ENCODE measurements at regions not wholly inside any gene's neighbourhood (a gene's known extent, or its start where the extent isn't known, plus 50 kb on each side); places are given as distances from the start of the nearest gene placed in this dataset.

DNA sequence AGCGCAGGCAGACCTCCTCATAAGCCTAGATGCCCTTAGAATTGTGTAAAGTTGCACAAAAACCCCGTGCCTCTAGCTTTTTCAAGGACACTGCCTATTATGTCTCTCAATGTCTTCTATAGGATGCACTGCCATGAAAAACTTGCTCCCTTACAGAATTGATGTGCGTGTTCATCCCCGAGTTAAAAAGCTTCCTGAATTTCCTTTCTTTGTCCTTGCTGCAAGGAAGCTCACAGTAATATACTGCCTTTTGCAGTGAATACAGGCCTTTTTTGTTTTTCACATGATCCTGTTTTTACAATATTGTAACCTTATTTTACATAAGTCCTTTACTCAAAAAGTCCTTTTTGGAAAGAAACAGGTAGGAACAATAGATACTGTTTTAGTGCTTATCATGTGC lies 193.0 kb downstream of the TTLL7 start:
- H3K9me3 Mint-ChIP-seq (ENCODE audit: unreplicated experiment), result no peaks in the 10 kb centered on the region

GRCh38 chr1:83802460-83803152 lies 196.3 kb downstream of the TTLL7 start:
- TF ChIP-seq, protein P1, sequence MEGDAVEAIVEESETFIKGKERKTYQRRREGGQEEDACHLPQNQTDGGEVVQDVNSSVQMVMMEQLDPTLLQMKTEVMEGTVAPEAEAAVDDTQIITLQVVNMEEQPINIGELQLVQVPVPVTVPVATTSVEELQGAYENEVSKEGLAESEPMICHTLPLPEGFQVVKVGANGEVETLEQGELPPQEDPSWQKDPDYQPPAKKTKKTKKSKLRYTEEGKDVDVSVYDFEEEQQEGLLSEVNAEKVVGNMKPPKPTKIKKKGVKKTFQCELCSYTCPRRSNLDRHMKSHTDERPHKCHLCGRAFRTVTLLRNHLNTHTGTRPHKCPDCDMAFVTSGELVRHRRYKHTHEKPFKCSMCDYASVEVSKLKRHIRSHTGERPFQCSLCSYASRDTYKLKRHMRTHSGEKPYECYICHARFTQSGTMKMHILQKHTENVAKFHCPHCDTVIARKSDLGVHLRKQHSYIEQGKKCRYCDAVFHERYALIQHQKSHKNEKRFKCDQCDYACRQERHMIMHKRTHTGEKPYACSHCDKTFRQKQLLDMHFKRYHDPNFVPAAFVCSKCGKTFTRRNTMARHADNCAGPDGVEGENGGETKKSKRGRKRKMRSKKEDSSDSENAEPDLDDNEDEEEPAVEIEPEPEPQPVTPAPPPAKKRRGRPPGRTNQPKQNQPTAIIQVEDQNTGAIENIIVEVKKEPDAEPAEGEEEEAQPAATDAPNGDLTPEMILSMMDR (IDR thresholded peaks at IDR 0.05), result no peak
- no peaks in the 10 kb centered on the region for H3K9me3 Mint-ChIP-seq (ENCODE audit: unreplicated experiment)
- H3K27ac Mint-ChIP-seq (ENCODE audit: unreplicated experiment), result no peak overlapping the region
- H3K27me3 Mint-ChIP-seq (ENCODE audit: unreplicated experiment), result peaks cover 6% of the 10 kb centered on the region
- H3K4me1 Mint-ChIP-seq (ENCODE audit: unreplicated experiment), result no peaks in the 10 kb centered on the region
- no peak overlapping the region for H3K4me3 Mint-ChIP-seq (ENCODE audit: unreplicated experiment)
- no peak for DNase-seq (ENCODE audit: extremely low spot score, unreplicated experiment)
- H3K36me3 Mint-ChIP-seq (ENCODE audit: unreplicated experiment), result no peaks in the 10 kb centered on the region

More for the DNA sequence above, 193.0 kb downstream of the TTLL7 start:
- TF ChIP-seq, protein P1 (IDR thresholded peaks at IDR 0.05), result no peak
- Mint-ChIP-seq H3K4me3 (ENCODE audit: unreplicated experiment) (no peak overlapping the region), H3K4me1 (ENCODE audit: unreplicated experiment) (no peaks in the 10 kb centered on the region), H3K27ac (ENCODE audit: unreplicated experiment) (no peak overlapping the region), H3K36me3 (ENCODE audit: unreplicated experiment) (no peaks in the 10 kb centered on the region), H3K27me3 (ENCODE audit: unreplicated experiment) (peaks cover 6% of the 10 kb centered on the region)
- DNase-seq (ENCODE audit: extremely low spot score, unreplicated experiment), result no peak

- H3K4me1 Mint-ChIP-seq (ENCODE audit: unreplicated experiment), result no peaks in the 10 kb centered on the region
- no peaks in the 10 kb centered on the region for H3K9me3 Mint-ChIP-seq (ENCODE audit: unreplicated experiment)
- no peak overlapping the region for H3K27ac Mint-ChIP-seq (ENCODE audit: unreplicated experiment)
- H3K4me3 Mint-ChIP-seq (ENCODE audit: unreplicated experiment), result no peak overlapping the region
- no peak for DNase-seq (ENCODE audit: extremely low spot score, unreplicated experiment)
- TF ChIP-seq, protein P1 (IDR thresholded peaks at IDR 0.05), result no peak
- H3K36me3 Mint-ChIP-seq (ENCODE audit: unreplicated experiment), result no peaks in the 10 kb centered on the region
- peaks cover 6% of the 10 kb centered on the region for H3K27me3 Mint-ChIP-seq (ENCODE audit: unreplicated experiment)
Observed at GRCh38 chr1:83802023-83802422, 196.9 kb downstream of the TTLL7 start.

DNA sequence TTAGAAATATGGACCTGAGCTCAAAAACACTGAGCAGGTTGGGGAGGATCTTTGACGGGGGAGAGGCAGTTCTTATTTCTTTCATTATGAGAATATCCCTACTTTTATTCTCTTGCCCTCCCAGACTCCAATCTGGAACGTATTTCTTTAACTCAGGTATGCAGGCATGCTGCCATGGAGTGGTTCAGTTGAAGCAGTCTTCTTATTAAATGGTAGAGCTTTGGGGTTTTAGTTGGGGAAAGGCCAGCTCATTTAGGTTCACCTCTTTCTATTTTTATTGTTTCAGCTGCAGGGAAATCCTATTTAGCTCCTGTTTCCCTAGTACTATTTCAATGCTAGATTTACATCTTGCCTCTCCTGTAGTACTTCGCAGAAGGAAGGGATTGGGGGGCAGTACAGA lies 198.9 kb downstream of the TTLL7 start:
- H3K9me3 Mint-ChIP-seq (ENCODE audit: unreplicated experiment), result no peaks in the 10 kb centered on the region
- H3K27me3 Mint-ChIP-seq (ENCODE audit: unreplicated experiment), result peaks cover 4% of the 10 kb centered on the region
- TF ChIP-seq, protein P1 (IDR thresholded peaks at IDR 0.05), result no peak
- H3K4me1 Mint-ChIP-seq (ENCODE audit: unreplicated experiment), result no peaks in the 10 kb centered on the region
- no peak overlapping the region for H3K27ac Mint-ChIP-seq (ENCODE audit: unreplicated experiment)
- H3K4me3 Mint-ChIP-seq (ENCODE audit: unreplicated experiment), result no peak overlapping the region
- no peak for DNase-seq (ENCODE audit: extremely low spot score, unreplicated experiment)
- H3K36me3 Mint-ChIP-seq (ENCODE audit: unreplicated experiment), result no peaks in the 10 kb centered on the region

- H3K27me3 Mint-ChIP-seq (ENCODE audit: unreplicated experiment), result peaks cover 4% of the 10 kb centered on the region
- no peaks in the 10 kb centered on the region for H3K4me1 Mint-ChIP-seq (ENCODE audit: unreplicated experiment)
- no peaks in the 10 kb centered on the region for H3K36me3 Mint-ChIP-seq (ENCODE audit: unreplicated experiment)
- no peaks in the 10 kb centered on the region for H3K9me3 Mint-ChIP-seq (ENCODE audit: unreplicated experiment)
- no peak overlapping the region for H3K27ac Mint-ChIP-seq (ENCODE audit: unreplicated experiment)
- no peak for DNase-seq (ENCODE audit: extremely low spot score, unreplicated experiment)
- no peak overlapping the region for H3K4me3 Mint-ChIP-seq (ENCODE audit: unreplicated experiment)
- TF ChIP-seq, protein P1 (IDR thresholded peaks at IDR 0.05), result no peak
Observed at GRCh38 chr1:83799594-83799993, 199.3 kb downstream of the TTLL7 start.

All from osteocyte (in vitro differentiated cells).